IMR-90 (cell line): ENCODE measurements at regions not wholly inside any gene's neighbourhood (a gene's known extent, or its start where the extent isn't known, plus 50 kb on each side); places are given as distances from the start of the nearest gene placed in this dataset.

Experiments
- ATAC-seq: fragments of 200-7000 bp; cut with Tn5 transposase; 2 replicates; pipeline ENCODE4 v1.9.1; 2020; ENCODE audit warnings: low read depth, mild to moderate bottlenecking, moderate library complexity
- BruUV-seq: library from RNA; stranded (reverse); fragments of 400-500 nt; replicated peaks from 2 replicates; lab custom pipeline; 2021; lab: Mats Ljungman, UMichigan
- CTCF ChIA-PET: fragments of 300-600 bp; formaldehyde crosslinking; extraction: SDS; loops from one replicate; lab custom pipeline; 2021; ENCODE audit warnings: antibody characterized with exemption; lab: Yijun Ruan, JAX
- POLR2A ChIA-PET: fragments of 300-600 bp; sonication (Branson Sonifier 250); formaldehyde crosslinking; loops from one replicate; lab custom pipeline; 2022; ENCODE audit warnings: antibody characterized with exemption; ENCODE audit not compliant: unreplicated experiment; lab: Charles Lee
- DNase-seq: peaks from one replicate; pipeline ENCODE4 v3.0.0; 2013
- H2AFZ ChIP-seq: replicated peaks from 2 replicates; pipeline ENCODE3; 2013; ENCODE audit warnings: low read length, mild to moderate bottlenecking; ENCODE audit not compliant: poor library complexity
- H2AK5ac ChIP-seq: 2 replicates; pipeline ENCODE4 v1.6.1; 2013; ENCODE audit warnings: low read depth, low read length, inconsistent platforms
- H2AK9ac ChIP-seq: replicated peaks from 2 replicates; pipeline ENCODE3; 2013; ENCODE audit warnings: mild to moderate bottlenecking, low read depth, low read length, moderate library complexity; ENCODE audit not compliant: poor library complexity
- H2BK120ac ChIP-seq: 2 replicates; pipeline ENCODE4 v1.6.1; 2013; ENCODE audit warnings: low read depth, low read length, inconsistent platforms
- H2BK15ac ChIP-seq: 3 replicates; pipeline ENCODE4 v1.6.1; 2013; ENCODE audit warnings: low read depth, low read length, inconsistent platforms
- H2BK20ac ChIP-seq: 2 replicates; pipeline ENCODE4 v1.6.1; 2013; ENCODE audit warnings: low read depth, mild to moderate bottlenecking, inconsistent platforms, low read length, moderate library complexity
- H2BK5ac ChIP-seq: 2 replicates; pipeline ENCODE4 v1.6.1; 2013; ENCODE audit warnings: mild to moderate bottlenecking, low read depth, low read length, inconsistent platforms; ENCODE audit not compliant: poor library complexity, severe bottlenecking
- H3K14ac ChIP-seq: replicated peaks from 2 replicates; pipeline ENCODE4 v1.6.1; 2013; ENCODE audit warnings: low read depth, low read length, inconsistent platforms
- H3K18ac ChIP-seq: 2 replicates; pipeline ENCODE4 v1.6.1; 2013; ENCODE audit warnings: low read depth, low read length, control low read depth
- H3K23ac ChIP-seq: 2 replicates; pipeline ENCODE4 v1.6.1; 2013; ENCODE audit warnings: low read depth, low read length, inconsistent platforms
- H3K27ac ChIP-seq: 2 replicates; pipeline ENCODE4 v1.5.1; 2013; ENCODE audit warnings: mild to moderate bottlenecking, control low read depth, low read length; ENCODE audit not compliant: insufficient read depth
- H3K27me3 ChIP-seq: 2 replicates; pipeline ENCODE4 v1.6.1; 2013; ENCODE audit warnings: low read length; ENCODE audit not compliant: control insufficient read depth, insufficient read depth
- H3K36me3 ChIP-seq: 2 replicates; pipeline ENCODE4 v1.6.1; 2013; ENCODE audit warnings: low read length, mixed read lengths; ENCODE audit not compliant: control insufficient read depth, insufficient read depth
- H3K4ac ChIP-seq: 2 replicates; pipeline ENCODE4 v1.6.1; 2013; ENCODE audit warnings: low read depth, low read length, inconsistent platforms
- H3K4me1 ChIP-seq: 2 replicates; pipeline ENCODE4 v1.6.1; 2013; ENCODE audit warnings: low read length, mixed read lengths; ENCODE audit not compliant: control insufficient read depth, insufficient read depth
- H3K4me2 ChIP-seq: 2 replicates; pipeline ENCODE4 v1.6.1; 2013; ENCODE audit warnings: low read depth, mild to moderate bottlenecking, control low read depth, low read length, moderate library complexity
- H3K4me3 ChIP-seq: 2 replicates; pipeline ENCODE4 v1.5.1; 2013; ENCODE audit warnings: low read depth, mild to moderate bottlenecking, control low read depth, low read length, moderate library complexity; ENCODE audit not compliant: insufficient read depth
- H3K56ac ChIP-seq: 2 replicates; pipeline ENCODE4 v1.6.1; 2013; ENCODE audit warnings: low read length, inconsistent platforms; ENCODE audit not compliant: insufficient read depth; ENCODE audit errors: extremely low read depth
- H3K79me1 ChIP-seq, 2 experiments: 2 replicates each; pipeline ENCODE4 v1.6.1; 2013; ENCODE audit warnings: low read length in 2 of 2, inconsistent platforms in 1 of 2, low read depth in 1 of 2
- H3K9ac ChIP-seq: 2 replicates; pipeline ENCODE4 v1.6.1; 2013; ENCODE audit warnings: low read depth, low read length, control low read depth
- H3K9me1 ChIP-seq: 2 replicates; pipeline ENCODE4 v1.6.1; 2013; ENCODE audit warnings: low read length, inconsistent platforms; ENCODE audit not compliant: insufficient read depth
- H3K9me3 ChIP-seq: 2 replicates; pipeline ENCODE4 v1.6.1; 2013; ENCODE audit warnings: low read length; ENCODE audit not compliant: control insufficient read depth, insufficient read depth
- H4K20me1 ChIP-seq: 2 replicates; pipeline ENCODE4 v1.6.1; 2013; ENCODE audit warnings: low read length, inconsistent platforms; ENCODE audit not compliant: insufficient read depth
- H4K5ac ChIP-seq: 2 replicates; pipeline ENCODE4 v1.6.1; 2013; ENCODE audit warnings: mild to moderate bottlenecking, low read depth, low read length, control low read depth
- H4K8ac ChIP-seq, 2 experiments: 2 replicates each; pipeline ENCODE4 v1.6.1; 2013; ENCODE audit warnings: low read depth in 2 of 2, low read length in 2 of 2, control low read depth in 1 of 2, inconsistent platforms in 1 of 2
- H4K91ac ChIP-seq: 2 replicates; pipeline ENCODE4 v1.6.1; 2013; ENCODE audit warnings: low read depth, low read length, inconsistent platforms; ENCODE audit not compliant: insufficient read depth
- BHLHE40 ChIP-seq: fragments of 150-350 bp; IDR thresholded peaks from 2 replicates; pipeline ENCODE4 v1.6.1; 2016; ENCODE audit warnings: mild to moderate bottlenecking, low read depth, low read length
- MAZ ChIP-seq: IDR thresholded peaks from 2 replicates; pipeline ENCODE4 v1.6.1; 2012; ENCODE audit warnings: low read depth, mild to moderate bottlenecking, low read length, improper control_type of control experiment, moderate library complexity, borderline replicate concordance
- MXI1 ChIP-seq: IDR thresholded peaks from 2 replicates; pipeline ENCODE4 v1.6.1; 2012; ENCODE audit warnings: low read depth, mild to moderate bottlenecking, low read length, moderate library complexity, borderline replicate concordance
- WGBS, 2 experiments: methylation state at CpG; one replicate each; pipeline versions ENCODE4 v1.1.5 to v1.1.7; 2013; ENCODE audit warnings: missing lambda C conversion rate in 2 of 2; ENCODE audit not compliant: insufficient read length in 1 of 2; ENCODE audit errors: extremely low coverage in 2 of 2; 5-methylcytosine and 5-hydroxymethylcytosine counted together
- dilution Hi-C: fragments of 300-500 bp; cut with HindIII; formaldehyde crosslinking; loops from one replicate; pipeline ENCODE4 v1.14.3; 2018; ENCODE audit warnings: low sequenced_read_pairs; ENCODE audit not compliant: unreplicated experiment
- in situ Hi-C: fragments of 300-500 bp; cut with MboI; formaldehyde crosslinking; loops from 3 replicates; pipeline ENCODE4 v1.14.3; 2019; ENCODE audit warnings: low sequenced_read_pairs, inconsistent platforms, mixed read lengths
- intact Hi-C: fragments of 100-400 bp; cut with micrococcal nuclease; formaldehyde crosslinking; loops from 2 replicates; pipeline ENCODE4 v1.10.0; 2022

GRCh38 chr5:174590820-174591219, 133.6 kb upstream of the MSX2 start:
- in situ Hi-C loops, result no loop called here
- ATAC-seq, result no peak
- Histone ChIP-seq H4K91ac (no peak overlapping the region), H4K8ac (no peak overlapping the region), H4K5ac (no peak overlapping the region), H2BK120ac (no peak overlapping the region), H2BK20ac (no peak overlapping the region), H2BK5ac (no peak overlapping the region), H3K18ac (no peak overlapping the region), H3K9me3 (no peaks in the 10 kb centered on the region), H3K56ac (no peak overlapping the region), H2AFZ (no peak overlapping the region), H3K9me1 (no peaks in the 10 kb centered on the region), H3K9ac (no peak overlapping the region), H2AK9ac (no peak overlapping the region), H3K27me3 (no peaks in the 10 kb centered on the region; the same call in 1 of the 2 replicates), H3K27ac (no peak overlapping the region), H3K79me1 (no peaks in the 10 kb centered on the region), H4K20me1 (no peaks in the 10 kb centered on the region), H3K4ac (no peak overlapping the region), H3K4me2 (no peak overlapping the region), H2AK5ac (no peak overlapping the region), H3K36me3 (no peaks in the 10 kb centered on the region), H3K23ac (no peak overlapping the region), H2BK15ac (no peak overlapping the region), H3K4me1 (peaks cover 2% of the 10 kb centered on the region; the same call in 1 of the 2 replicates), H3K4me3 (no peak overlapping the region), H3K14ac (no peak overlapping the region)
- no peak for DNase-seq
- ChIA-PET POLR2A (no interaction called here), CTCF (interaction anchor here (0.7 kb wide), 1 partner anchor 20 kb away, joined by 3 read pairs; no protein-coding TSS in a partner anchor)
- no CpG with 5 or more reads among the region's 3 CpGs for WGBS, 2 experiments
- intact Hi-C loops, result no loop called here
- dilution Hi-C loops, result no loop called here
- no TSS peak for BruUV-seq
- no peak for TF ChIP-seq BHLHE40
- TF ChIP-seq MXI1, result no peak
- TF ChIP-seq MAZ, result no peak
